ENCODE measurements at regions not wholly inside any gene's neighbourhood (a gene's known extent, or its start where the extent isn't known, plus 50 kb on each side); places are given as distances from the start of the nearest gene placed in this dataset.
"Not testable (repeated sequence)": the region's sequence is repeated elsewhere in the genome, so short reads cannot be mapped to it uniquely, and the experiment has no call there.

DNA sequence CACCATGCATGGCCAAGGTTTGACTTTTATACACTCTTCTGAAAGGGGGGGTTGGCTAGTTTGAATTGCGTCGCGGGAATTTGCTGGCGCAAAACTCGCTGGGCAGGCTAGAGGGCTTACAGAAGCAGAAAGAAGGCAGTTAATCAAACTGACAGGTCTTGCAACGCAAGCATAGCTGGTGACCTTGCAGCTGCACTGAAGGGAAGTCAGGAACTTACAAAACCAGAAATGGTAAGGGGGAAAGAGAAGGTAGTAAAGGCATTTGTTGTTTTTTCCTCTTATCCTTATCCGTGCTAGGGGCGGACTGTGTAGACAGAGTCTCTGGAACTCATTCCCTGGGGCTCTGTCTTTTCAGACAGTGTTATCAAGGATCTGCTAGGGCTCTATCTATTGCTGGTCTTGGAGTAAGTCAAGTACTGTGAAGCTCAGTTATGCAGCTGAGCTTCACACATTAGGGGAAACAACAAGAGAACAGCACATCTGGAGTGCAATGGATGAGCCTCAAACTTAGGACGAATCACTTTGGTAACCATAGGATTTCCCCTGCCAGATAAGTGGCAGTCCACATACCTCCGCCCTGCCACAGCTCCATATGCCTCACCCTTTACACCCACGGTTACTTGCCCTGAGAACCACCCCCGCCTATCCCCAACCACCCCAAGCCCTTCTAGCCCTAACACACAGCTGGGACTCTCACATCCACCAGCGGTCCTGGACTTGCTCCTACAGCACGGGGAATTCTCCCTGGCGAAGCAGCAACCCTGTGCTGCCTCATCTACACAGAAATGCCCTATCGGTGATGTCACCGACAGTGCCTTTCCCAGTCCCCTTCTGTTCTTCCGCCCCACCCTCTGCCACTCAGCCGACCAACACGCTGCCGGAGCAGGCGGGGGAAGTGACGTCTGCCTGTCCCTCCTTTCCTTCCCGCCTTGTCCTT lies 251.4 kb downstream of the FAM72C start:
- Histone ChIP-seq H3K4me1 (ENCODE audit: control insufficient read depth, insufficient read depth, low read length) (peaks cover 14% of the 10 kb centered on the region), H3K27ac (ENCODE audit: low read depth, low read length) (no peak overlapping the region), H3K4me3 (ENCODE audit: low read depth, low read length) (peak overlapping the region; percentile 57), H3K9ac (ENCODE audit: low read depth, low read length) (peak overlapping the region; percentile 94), H3K36me3 (ENCODE audit: control insufficient read depth, insufficient read depth, low read length) (no peaks in the 10 kb centered on the region), H3K9me3 (ENCODE audit: control insufficient read depth, insufficient read depth, low read length) (no peaks in the 10 kb centered on the region), H3K27me3 (ENCODE audit: control insufficient read depth, insufficient read depth, low read length) (peaks cover 7% of the 10 kb centered on the region; the same call in 1 of the 2 replicates)

DNA sequence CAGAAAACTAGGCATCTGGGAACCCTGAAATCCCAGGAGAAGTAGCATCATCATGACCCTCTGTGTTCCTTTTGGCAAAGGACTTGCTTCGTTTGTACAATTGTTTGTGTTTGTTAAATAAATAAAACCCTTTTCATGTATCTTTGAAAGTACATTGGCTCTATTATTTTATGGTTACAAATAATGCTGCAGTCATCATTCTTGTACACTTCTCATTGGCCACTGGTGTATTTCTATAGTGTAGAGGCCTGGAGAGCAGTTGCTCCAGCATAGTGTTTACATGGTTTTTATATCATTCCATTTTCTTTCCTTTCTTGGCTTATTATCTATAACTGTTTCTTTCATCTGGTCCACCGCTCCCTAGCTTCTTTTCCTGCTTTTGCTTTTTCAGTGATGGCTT lies 253.3 kb downstream of the FAM72C start:
- Histone ChIP-seq H3K27ac (ENCODE audit: low read depth, low read length) (no peak overlapping the region), H3K36me3 (ENCODE audit: control insufficient read depth, insufficient read depth, low read length) (no peaks in the 10 kb centered on the region), H3K9ac (ENCODE audit: low read depth, low read length) (no peak overlapping the region), H3K4me1 (ENCODE audit: control insufficient read depth, insufficient read depth, low read length) (peaks cover 14% of the 10 kb centered on the region), H3K4me3 (ENCODE audit: low read depth, low read length) (no peak overlapping the region), H3K9me3 (ENCODE audit: control insufficient read depth, insufficient read depth, low read length) (no peaks in the 10 kb centered on the region), H3K27me3 (ENCODE audit: control insufficient read depth, insufficient read depth, low read length) (peaks cover 7% of the 10 kb centered on the region; the same call in 1 of the 2 replicates)

DNA sequence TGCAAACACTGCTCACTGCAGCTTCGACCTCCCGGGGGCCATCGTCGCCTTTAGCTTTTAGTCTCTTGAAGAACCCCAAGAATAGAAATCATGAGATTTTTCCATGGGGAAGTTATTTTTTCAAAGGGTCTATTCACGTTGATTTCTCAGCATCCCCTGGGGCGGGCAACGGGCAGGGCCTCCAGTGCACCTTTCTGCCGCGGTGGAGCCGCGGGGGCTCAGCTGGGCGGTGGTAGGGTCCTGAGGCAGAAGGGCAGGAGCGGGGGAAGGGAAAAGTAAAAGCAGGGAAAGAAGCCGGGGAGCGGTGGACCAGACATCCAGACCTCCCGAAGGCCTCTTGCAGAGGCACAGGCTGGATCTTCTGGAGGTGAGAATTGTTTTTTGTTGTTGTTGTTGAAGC lies 253.8 kb downstream of the FAM72C start:
- no peak overlapping the region for H3K9ac ChIP-seq (ENCODE audit: low read depth, low read length)
- peaks cover 7% of the 10 kb centered on the region; the same call in 1 of the 2 replicates for H3K27me3 ChIP-seq (ENCODE audit: control insufficient read depth, insufficient read depth, low read length)
- H3K27ac ChIP-seq (ENCODE audit: low read depth, low read length), result no peak overlapping the region
- no peaks in the 10 kb centered on the region for H3K9me3 ChIP-seq (ENCODE audit: control insufficient read depth, insufficient read depth, low read length)
- no peak overlapping the region for H3K4me3 ChIP-seq (ENCODE audit: low read depth, low read length)
- H3K4me1 ChIP-seq (ENCODE audit: control insufficient read depth, insufficient read depth, low read length), result peaks cover 14% of the 10 kb centered on the region
- H3K36me3 ChIP-seq (ENCODE audit: control insufficient read depth, insufficient read depth, low read length), result no peaks in the 10 kb centered on the region

DNA sequence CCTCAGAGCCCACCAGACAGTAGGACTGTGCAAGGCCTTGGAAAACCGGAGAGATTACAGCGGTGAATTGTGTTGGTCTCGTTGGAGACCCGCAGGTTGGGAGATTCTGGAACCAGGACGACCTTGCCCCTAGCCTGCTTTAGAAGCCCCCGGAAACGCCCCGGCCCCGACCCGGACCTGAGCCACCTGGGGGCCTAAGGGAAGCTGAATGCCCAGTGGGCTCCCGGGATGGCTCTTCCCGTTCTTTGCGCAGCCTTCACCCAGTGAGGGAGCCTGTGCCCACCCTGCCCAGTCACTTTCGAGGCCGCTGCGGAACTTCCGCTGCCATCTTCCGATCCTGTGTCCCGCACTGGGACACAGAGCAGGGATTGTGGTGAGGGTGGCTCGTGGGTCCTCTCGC lies 254.4 kb downstream of the FAM72C start:
- H3K4me3 ChIP-seq (ENCODE audit: low read depth, low read length), result no peak overlapping the region
- no peak overlapping the region for H3K9ac ChIP-seq (ENCODE audit: low read depth, low read length)
- H3K27me3 ChIP-seq (ENCODE audit: control insufficient read depth, insufficient read depth, low read length), result peaks cover 7% of the 10 kb centered on the region; the same call in 1 of the 2 replicates

DNA sequence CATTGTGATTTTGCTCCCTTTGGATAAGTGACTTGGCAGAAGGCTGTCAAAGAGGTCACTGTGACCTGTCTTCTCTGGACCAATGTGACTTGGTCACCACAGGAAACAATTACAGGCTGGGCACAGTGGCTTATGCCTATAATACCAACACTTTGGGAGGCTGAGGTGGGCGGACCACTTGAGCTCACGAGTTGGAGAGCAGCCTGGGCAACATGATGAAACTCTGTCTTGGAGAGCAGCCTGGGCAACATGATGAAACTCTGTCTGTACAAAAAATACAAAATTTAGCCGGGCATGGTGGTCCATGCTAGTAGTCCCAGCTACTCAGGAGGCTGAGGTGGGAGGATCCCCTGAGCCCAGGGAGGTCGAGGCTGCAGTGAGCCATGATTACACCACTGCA lies 256.9 kb downstream of the FAM72C start:
- H3K9me3 ChIP-seq (ENCODE audit: control insufficient read depth, insufficient read depth, low read length); H3K4me3 ChIP-seq (ENCODE audit: low read depth, low read length); H3K27ac ChIP-seq (ENCODE audit: low read depth, low read length): not testable (repeated sequence)

More for the DNA sequence above, 254.4 kb downstream of the FAM72C start:
- Histone ChIP-seq H3K9me3 (ENCODE audit: control insufficient read depth, insufficient read depth, low read length) (no peaks in the 10 kb centered on the region), H3K36me3 (ENCODE audit: control insufficient read depth, insufficient read depth, low read length) (no peaks in the 10 kb centered on the region), H3K4me1 (ENCODE audit: control insufficient read depth, insufficient read depth, low read length) (peaks cover 14% of the 10 kb centered on the region), H3K27ac (ENCODE audit: low read depth, low read length) (no peak overlapping the region)

DNA sequence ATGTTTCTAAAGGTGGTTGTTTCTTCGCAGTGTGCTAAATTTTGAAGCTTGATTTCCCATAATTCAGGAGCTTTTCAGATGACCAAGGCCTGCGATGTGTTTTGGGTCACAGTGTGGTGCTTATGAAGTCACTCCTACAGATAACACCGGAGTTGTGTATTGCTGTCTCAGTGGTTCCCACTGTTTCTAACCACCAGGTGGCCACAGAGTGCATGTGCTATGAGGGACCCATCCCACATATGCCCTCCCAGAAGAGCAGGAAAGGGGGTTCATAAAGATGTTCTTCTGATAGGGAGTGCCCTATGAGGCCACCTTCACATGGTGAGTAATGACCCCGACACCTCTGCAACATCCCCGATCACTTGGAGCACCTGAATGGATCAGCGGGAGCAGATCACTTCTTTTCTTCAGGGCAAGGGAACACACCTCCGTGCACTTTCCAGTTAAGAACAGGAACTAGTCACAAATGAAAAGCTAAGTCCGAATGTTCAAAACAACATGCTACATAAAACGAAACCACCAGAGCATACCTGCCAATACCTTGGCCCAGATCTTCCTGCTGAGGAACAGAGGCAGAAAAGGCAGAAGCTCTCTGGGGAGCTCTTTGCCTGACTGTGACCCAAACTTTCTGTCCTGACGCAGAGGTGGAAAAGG lies 262.1 kb downstream of the FAM72C start:
- H3K27me3 ChIP-seq (ENCODE audit: control insufficient read depth, insufficient read depth, low read length); H3K9ac ChIP-seq (ENCODE audit: low read depth, low read length); H3K9me3 ChIP-seq (ENCODE audit: control insufficient read depth, insufficient read depth, low read length); H3K4me1 ChIP-seq (ENCODE audit: control insufficient read depth, insufficient read depth, low read length); H3K36me3 ChIP-seq (ENCODE audit: control insufficient read depth, insufficient read depth, low read length); H3K27ac ChIP-seq (ENCODE audit: low read depth, low read length); H3K4me3 ChIP-seq (ENCODE audit: low read depth, low read length): not testable (repeated sequence)

More for the DNA sequence above, 256.9 kb downstream of the FAM72C start:
- H3K9ac ChIP-seq (ENCODE audit: low read depth, low read length); H3K36me3 ChIP-seq (ENCODE audit: control insufficient read depth, insufficient read depth, low read length); H3K4me1 ChIP-seq (ENCODE audit: control insufficient read depth, insufficient read depth, low read length); H3K27me3 ChIP-seq (ENCODE audit: control insufficient read depth, insufficient read depth, low read length): not testable (repeated sequence)

DNA sequence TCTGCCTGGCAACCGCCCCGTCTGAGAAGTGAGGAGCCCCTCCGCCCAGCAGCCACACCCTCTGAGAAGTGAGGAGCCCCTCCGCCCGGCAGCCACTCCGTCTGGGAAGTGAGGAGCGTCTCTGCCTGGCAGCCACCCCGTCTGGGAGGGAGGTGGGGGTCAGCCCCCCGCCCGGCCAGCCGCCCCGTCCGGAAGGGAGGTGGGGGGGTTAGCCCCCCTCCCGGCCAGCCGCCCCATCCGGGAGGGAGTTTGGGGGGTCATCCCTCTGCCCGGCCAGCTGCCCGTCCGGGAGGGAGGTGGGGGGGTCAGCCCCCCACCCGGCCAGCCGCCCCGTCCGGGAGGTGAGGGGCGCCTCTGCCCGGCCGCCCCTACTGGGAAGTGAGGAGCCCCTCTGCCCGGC lies 269.0 kb downstream of the FAM72C start:
- H3K27ac ChIP-seq (ENCODE audit: low read depth, low read length); H3K4me1 ChIP-seq (ENCODE audit: control insufficient read depth, insufficient read depth, low read length); H3K9me3 ChIP-seq (ENCODE audit: control insufficient read depth, insufficient read depth, low read length); H3K9ac ChIP-seq (ENCODE audit: low read depth, low read length); H3K4me3 ChIP-seq (ENCODE audit: low read depth, low read length); H3K36me3 ChIP-seq (ENCODE audit: control insufficient read depth, insufficient read depth, low read length): not testable (repeated sequence)
- H3K27me3 ChIP-seq (ENCODE audit: control insufficient read depth, insufficient read depth, low read length), result peaks cover 37% of the 10 kb centered on the region

DNA sequence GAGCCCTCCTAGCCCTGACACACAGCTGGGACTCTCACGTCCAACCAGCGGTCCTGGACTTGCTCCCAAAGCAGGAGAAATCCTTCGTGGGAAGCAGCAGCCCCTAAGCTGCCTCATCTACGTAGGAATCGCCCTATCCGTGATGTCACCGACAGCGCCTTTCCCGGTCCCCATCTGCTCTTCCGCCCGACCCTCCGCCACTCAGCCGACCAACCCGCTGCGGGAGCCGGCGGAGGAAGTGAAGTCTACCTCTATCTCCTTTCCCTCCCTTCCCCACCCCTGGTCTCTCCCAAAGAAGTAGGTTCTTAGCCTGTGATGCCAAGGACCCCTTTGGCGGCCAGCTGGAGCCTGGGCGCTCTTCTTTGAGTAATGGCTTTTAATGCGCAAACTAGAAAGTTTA lies 272.1 kb downstream of the FAM72C start:
- Histone ChIP-seq H3K36me3 (ENCODE audit: control insufficient read depth, insufficient read depth, low read length) (no peaks in the 10 kb centered on the region), H3K4me1 (ENCODE audit: control insufficient read depth, insufficient read depth, low read length) (no peaks in the 10 kb centered on the region), H3K9ac (ENCODE audit: low read depth, low read length) (no peak overlapping the region), H3K27ac (ENCODE audit: low read depth, low read length) (no peak overlapping the region), H3K27me3 (ENCODE audit: control insufficient read depth, insufficient read depth, low read length) (peaks cover 47% of the 10 kb centered on the region), H3K4me3 (ENCODE audit: low read depth, low read length) (peak overlapping the region; percentile 32; the same call in 1 of the 2 replicates), H3K9me3 (ENCODE audit: control insufficient read depth, insufficient read depth, low read length) (peaks cover 3% of the 10 kb centered on the region; the same call in 1 of the 2 replicates)

DNA sequence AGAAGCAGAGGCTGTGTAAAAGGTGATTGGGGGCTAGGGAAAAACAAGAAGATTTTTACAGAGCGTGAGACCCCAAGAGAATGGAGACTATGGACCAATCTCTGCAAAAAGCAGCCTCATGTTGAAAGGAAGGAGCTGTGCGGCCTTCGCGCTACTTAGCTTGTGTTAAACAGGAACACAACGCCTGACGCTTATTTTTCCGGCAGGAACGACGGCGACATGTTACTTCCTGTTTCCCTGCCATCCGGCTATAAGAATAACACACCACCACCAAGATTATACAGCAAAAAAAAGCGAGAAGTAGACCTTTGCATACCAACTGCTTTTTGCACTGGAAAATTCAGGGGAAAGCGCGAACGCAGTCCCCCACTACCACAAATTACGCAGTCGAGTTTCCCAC lies 272.7 kb downstream of the FAM72C start:
- no peak overlapping the region for H3K9ac ChIP-seq (ENCODE audit: low read depth, low read length)
- peaks cover 47% of the 10 kb centered on the region for H3K27me3 ChIP-seq (ENCODE audit: control insufficient read depth, insufficient read depth, low read length)
- H3K4me3 ChIP-seq (ENCODE audit: low read depth, low read length), result peak overlapping the region; percentile 43
- no peaks in the 10 kb centered on the region for H3K36me3 ChIP-seq (ENCODE audit: control insufficient read depth, insufficient read depth, low read length)
- no peaks in the 10 kb centered on the region for H3K4me1 ChIP-seq (ENCODE audit: control insufficient read depth, insufficient read depth, low read length)
- H3K9me3 ChIP-seq (ENCODE audit: control insufficient read depth, insufficient read depth, low read length), result peaks cover 1% of the 10 kb centered on the region; the same call in 1 of the 2 replicates
- no peak overlapping the region for H3K27ac ChIP-seq (ENCODE audit: low read depth, low read length)

DNA sequence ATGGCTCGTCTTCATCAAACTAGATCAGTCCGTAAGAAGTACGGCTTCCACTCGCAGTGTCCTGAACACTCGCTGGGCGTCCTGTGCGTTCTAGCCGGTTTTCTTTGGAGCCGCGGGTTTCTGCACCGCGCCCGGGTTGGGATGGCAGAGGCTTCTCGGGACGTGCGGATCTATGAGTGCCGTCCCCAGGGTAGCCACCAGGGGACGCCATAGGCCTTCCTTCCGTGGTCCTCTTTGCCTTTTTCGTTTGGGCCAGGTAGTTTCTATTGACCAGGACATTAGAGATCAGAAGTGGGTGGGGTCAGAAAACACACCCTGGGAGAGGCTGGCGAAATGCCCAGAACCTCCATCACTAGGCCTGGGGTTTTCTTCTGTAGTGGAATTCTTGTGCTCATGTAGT lies 273.8 kb downstream of the FAM72C start:
- peaks cover 47% of the 10 kb centered on the region for H3K27me3 ChIP-seq (ENCODE audit: control insufficient read depth, insufficient read depth, low read length)
- no peak overlapping the region for H3K9ac ChIP-seq (ENCODE audit: low read depth, low read length)
- H3K4me1 ChIP-seq (ENCODE audit: control insufficient read depth, insufficient read depth, low read length), result no peaks in the 10 kb centered on the region
- peak overlapping the region; percentile 43 for H3K4me3 ChIP-seq (ENCODE audit: low read depth, low read length)
- H3K9me3 ChIP-seq (ENCODE audit: control insufficient read depth, insufficient read depth, low read length), result no peaks in the 10 kb centered on the region; the same call in 1 of the 2 replicates
- H3K27ac ChIP-seq (ENCODE audit: low read depth, low read length), result no peak overlapping the region
- no peaks in the 10 kb centered on the region for H3K36me3 ChIP-seq (ENCODE audit: control insufficient read depth, insufficient read depth, low read length)

DNA sequence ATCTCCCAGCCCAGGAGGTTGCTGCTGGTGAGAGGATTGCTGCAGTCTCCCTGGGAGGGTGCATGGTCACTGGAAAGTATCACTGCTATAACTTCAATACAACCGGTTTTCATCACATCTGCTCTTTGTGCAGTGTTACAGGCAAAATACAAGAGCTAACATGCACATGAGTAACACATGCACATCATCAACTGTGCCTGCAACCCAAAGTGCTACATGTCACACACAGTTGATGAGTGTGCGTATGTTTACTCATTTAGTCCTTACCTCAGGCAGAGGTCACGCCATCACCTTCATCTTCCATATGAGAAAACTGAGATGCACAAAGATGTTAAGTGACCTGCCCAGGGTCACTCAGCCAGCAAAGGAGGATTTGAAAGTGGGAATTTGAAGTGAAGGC lies 277.7 kb downstream of the FAM72C start:
- no peak overlapping the region for H3K27ac ChIP-seq (ENCODE audit: low read depth, low read length)
- no peaks in the 10 kb centered on the region for H3K4me1 ChIP-seq (ENCODE audit: control insufficient read depth, insufficient read depth, low read length)
- no peak overlapping the region for H3K9ac ChIP-seq (ENCODE audit: low read depth, low read length)
- H3K4me3 ChIP-seq (ENCODE audit: low read depth, low read length), result no peak overlapping the region
- peaks cover 5% of the 10 kb centered on the region; the same call in 1 of the 2 replicates for H3K9me3 ChIP-seq (ENCODE audit: control insufficient read depth, insufficient read depth, low read length)
- peaks cover 27% of the 10 kb centered on the region for H3K27me3 ChIP-seq (ENCODE audit: control insufficient read depth, insufficient read depth, low read length)
- no peaks in the 10 kb centered on the region for H3K36me3 ChIP-seq (ENCODE audit: control insufficient read depth, insufficient read depth, low read length)
